ENCODE measurements at regions not wholly inside any gene's neighbourhood (a gene's known extent, or its start where the extent isn't known, plus 50 kb on each side); places are given as distances from the start of the nearest gene placed in this dataset.

DNA sequence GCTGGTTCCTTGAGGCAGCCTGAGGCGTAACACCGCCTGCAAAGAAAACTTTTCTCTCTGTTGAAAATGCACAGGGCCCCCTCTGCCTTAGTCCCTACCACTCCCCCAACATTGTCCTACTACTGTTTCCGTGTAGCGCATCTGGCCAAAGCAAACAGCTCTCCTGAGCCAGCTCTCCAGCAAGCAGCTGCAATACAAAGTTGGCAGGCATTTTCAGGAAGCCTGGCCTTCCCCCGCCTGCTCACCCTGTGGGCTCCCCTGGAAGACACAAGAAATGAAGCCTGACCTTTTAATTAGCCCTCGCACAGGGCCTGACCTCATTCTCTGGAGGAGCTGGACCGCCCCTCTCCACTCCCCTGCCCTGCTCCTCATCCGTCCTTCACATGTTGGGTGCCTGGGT, 66.7 kb downstream of the SOX9 start:
- ATAC-seq (peak; percentile 42 to 75 (median 58)), DNase-seq (peak; percentile 68 to 81 (median 73))
- no peaks in the 10 kb centered on the region for H3K9me3 ChIP-seq
- no peak for TF ChIP-seq POLR2A (IDR thresholded peaks at IDR 0.05)
- no peaks in the 10 kb centered on the region for H3K27me3 ChIP-seq
- intact Hi-C loops (cut with DNase I) = loop anchor here in 3 of 10 donors (5.0 kb wide), 2 partner anchors 60 to 65 kb away; partner anchors contain the start of gene SOX9 (in 2 of the 3)
- H3K36me3 ChIP-seq = no peaks in the 10 kb centered on the region
- H3K27ac ChIP-seq = peak overlapping the region in 7 of 12 donors; percentile 9 to 69 (median 42)
- H3K4me1 ChIP-seq = peaks cover 0 to 32% (median 0%) of the 10 kb centered on the region in 12 donors
- H3K4me3 ChIP-seq = no peak overlapping the region
- 40 to 52% (median 49%) methylated on average over 8 of the region's 8 CpGs for WGBS, 4 donors

DNA sequence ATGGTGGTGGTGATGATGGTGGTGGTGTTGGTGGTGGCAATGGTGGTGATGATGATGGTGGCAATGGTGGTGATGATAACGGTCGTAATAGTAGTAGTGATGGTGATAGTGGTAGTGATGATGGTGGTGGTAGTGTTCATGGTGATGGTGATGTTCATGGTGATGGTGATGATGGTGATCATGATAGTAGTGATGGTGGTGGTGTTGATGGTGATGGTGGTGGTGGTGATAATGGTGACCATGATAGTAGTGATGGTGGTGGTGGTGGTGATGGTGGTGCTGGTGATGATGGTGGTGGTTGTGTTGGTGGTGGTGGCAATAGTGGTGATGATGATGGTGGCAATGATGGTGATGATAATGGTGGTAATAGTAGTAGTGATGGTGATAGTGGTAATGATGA, 68.0 kb downstream of the SOX9 start:
- Histone ChIP-seq H3K9me3 (no peaks in the 10 kb centered on the region), H3K4me3 (no peak overlapping the region), H3K36me3 (no peaks in the 10 kb centered on the region), H3K27ac (no peak overlapping the region), H3K27me3 (no peaks in the 10 kb centered on the region), H3K4me1 (peaks cover 0 to 36% (median 0%) of the 10 kb centered on the region in 12 donors)
- intact Hi-C loops (cut with DNase I) = loop anchor here in 3 of 10 donors (5.0 kb wide), 2 partner anchors 62 to 66 kb away; partner anchors contain the start of gene SOX9 (in 2 of the 3)
- ATAC-seq (no peak), DNase-seq (no peak)
- 93 to 98% (median 95%) methylated on average over 2 of the region's 2 CpGs for WGBS, 4 donors
- TF ChIP-seq, protein P1, sequence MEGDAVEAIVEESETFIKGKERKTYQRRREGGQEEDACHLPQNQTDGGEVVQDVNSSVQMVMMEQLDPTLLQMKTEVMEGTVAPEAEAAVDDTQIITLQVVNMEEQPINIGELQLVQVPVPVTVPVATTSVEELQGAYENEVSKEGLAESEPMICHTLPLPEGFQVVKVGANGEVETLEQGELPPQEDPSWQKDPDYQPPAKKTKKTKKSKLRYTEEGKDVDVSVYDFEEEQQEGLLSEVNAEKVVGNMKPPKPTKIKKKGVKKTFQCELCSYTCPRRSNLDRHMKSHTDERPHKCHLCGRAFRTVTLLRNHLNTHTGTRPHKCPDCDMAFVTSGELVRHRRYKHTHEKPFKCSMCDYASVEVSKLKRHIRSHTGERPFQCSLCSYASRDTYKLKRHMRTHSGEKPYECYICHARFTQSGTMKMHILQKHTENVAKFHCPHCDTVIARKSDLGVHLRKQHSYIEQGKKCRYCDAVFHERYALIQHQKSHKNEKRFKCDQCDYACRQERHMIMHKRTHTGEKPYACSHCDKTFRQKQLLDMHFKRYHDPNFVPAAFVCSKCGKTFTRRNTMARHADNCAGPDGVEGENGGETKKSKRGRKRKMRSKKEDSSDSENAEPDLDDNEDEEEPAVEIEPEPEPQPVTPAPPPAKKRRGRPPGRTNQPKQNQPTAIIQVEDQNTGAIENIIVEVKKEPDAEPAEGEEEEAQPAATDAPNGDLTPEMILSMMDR (IDR thresholded peaks at IDR 0.05) = no peak
- no peak for TF ChIP-seq POLR2A (IDR thresholded peaks at IDR 0.05)

DNA sequence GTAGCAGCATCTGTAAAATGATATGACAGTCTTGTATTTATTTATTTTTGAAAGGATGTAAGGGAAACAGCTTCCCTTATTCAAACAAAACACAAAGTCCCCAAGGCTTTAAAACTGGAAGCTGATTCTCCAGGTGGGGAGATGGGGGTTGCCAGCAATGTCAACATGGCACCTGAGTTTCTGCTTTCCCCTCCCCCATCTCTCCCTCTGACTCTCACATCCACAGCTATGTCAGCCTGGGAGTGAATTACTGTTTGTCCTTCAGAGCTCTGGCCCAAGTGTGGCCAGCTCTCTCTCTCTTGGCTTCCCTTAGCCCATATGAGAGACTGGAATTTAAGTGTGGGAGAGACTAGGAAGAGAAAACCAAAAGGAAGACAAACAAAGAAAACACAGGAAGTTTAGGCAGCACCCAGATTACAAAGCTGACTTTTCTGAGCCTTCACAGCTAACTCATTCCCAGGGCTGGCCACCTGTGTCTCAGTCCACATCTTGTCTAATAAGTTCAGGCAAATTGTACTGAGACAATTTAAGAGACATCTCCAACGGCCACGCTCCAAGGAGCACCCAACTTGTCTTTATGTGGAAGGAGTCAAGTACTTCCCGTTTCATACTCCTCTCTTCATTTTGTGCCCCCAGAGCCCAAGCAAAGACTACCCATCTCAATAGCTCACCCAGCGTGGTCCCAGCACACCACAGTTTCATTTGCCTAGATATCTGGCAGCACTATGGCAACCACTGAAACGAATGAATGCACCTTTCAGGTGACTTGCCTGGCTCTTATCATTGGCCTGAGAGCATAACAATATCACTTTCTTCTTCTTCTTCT, 69.2 kb downstream of the SOX9 start:
- 59 to 74% (median 73%) methylated on average over 5 of the region's 5 CpGs for WGBS, 4 donors
- no peak for DNase-seq
- peak overlapping the region in 8 of 12 donors; percentile 7 to 73 (median 40) for H3K27ac ChIP-seq

DNA sequence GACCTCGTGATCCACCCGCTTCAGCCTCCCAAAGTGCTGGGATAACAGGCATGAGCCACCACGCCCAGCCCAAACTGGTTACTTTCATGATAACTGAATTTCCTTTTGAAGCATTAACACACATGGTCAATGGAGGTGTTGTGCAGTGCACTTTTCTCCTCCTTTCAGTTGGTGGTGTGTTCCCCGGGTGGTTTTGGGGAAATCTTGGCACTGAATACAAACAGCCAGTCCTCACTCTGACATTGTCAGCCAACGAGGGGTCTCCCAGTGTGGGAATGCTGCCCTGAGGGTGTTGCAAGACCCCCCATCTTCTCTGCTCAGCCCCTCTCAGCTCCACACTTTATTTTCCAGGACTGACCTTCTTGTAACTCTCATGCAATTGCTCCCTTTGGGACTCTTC, 70.5 kb downstream of the SOX9 start:
- DNase-seq (no peak), ATAC-seq (no peak)
- H3K36me3 ChIP-seq = no peaks in the 10 kb centered on the region
- no peak overlapping the region for H3K4me3 ChIP-seq
- intact Hi-C loops (cut with DNase I) = loop anchor here in 1 of 10 donors (10.0 kb wide), 1 partner anchor 353 kb away; no protein-coding TSS in a partner anchor
- TF ChIP-seq, protein P1 (IDR thresholded peaks at IDR 0.05) = no peak
- no peak for TF ChIP-seq POLR2A (IDR thresholded peaks at IDR 0.05)
- H3K9me3 ChIP-seq = peaks cover 0 to 6% (median 0%) of the 10 kb centered on the region in 12 donors
- H3K4me1 ChIP-seq = peaks cover 0 to 25% (median 0%) of the 10 kb centered on the region in 12 donors
- no peaks in the 10 kb centered on the region for H3K27me3 ChIP-seq
- WGBS, 4 donors = 53 to 74% (median 63%) methylated on average over 5 of the region's 5 CpGs
- peak overlapping the region in 9 of 12 donors; percentile 40 to 76 (median 56) for H3K27ac ChIP-seq

More for the DNA sequence above, 69.2 kb downstream of the SOX9 start:
- peaks cover 0 to 36% (median 0%) of the 10 kb centered on the region in 12 donors for H3K4me1 ChIP-seq
- H3K4me3 ChIP-seq = no peak overlapping the region
- no peaks in the 10 kb centered on the region for H3K27me3 ChIP-seq
- intact Hi-C loops (cut with DNase I) = loop anchor here in 3 of 10 donors (5.0 to 10.0 kb wide), 3 partner anchors 63 to 355 kb away; partner anchors contain the start of gene SOX9 (in 2 of the 3)
- H3K36me3 ChIP-seq = no peaks in the 10 kb centered on the region
- no peak for TF ChIP-seq POLR2A (IDR thresholded peaks at IDR 0.05)
- no peaks in the 10 kb centered on the region for H3K9me3 ChIP-seq
- ATAC-seq = no peak

Measured in heart left ventricle (tissue), 16 donors.